NCI-H1694 (cell line): ENCODE measurements at regions not wholly inside any gene's neighbourhood (a gene's known extent, or its start where the extent isn't known, plus 50 kb on each side); places are given as distances from the start of the nearest gene placed in this dataset.

Experiments
- DNase-seq: peaks from one replicate; lab custom pipeline; 2025; lab: John Stamatoyannopoulos, UW

- no peak for DNase-seq
These were observed 147.5 kb downstream of the CRYBB2 start for GRCh38 chr22:25366876-25367466.

- DNase-seq, result no peak
These were observed 148.3 kb downstream of the CRYBB2 start for GRCh38 chr22:25367756-25368155.

- DNase-seq, result no peak
These were observed 148.8 kb downstream of the CRYBB2 start for GRCh38 chr22:25368271-25368670.

DNA sequence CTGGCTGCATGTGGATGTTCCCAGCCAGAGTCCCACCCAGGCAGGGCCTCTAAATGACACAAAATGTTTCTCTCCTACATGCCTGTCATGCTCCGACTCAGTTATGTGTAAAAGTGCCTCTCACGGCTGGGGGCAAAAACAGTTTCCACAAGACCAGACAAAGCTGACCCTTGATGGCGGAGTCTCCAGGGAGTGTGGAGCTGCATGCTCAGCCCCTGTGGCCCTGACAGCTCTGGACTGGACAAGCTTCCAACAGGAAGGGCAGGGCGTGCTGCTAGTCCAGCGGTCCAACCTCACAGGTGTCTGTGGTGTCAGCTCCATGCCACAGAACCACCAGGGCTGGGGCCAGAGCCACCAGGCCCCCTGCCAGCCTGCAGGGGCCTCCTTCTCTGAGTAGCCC is 149.6 kb downstream of the CRYBB2 start:
- no peak for DNase-seq

GRCh38 chr22:25370322-25370721 is 150.9 kb downstream of the CRYBB2 start:
- DNase-seq, result no peak

- no peak for DNase-seq
These were observed 152.7 kb downstream of the CRYBB2 start for GRCh38 chr22:25372000-25372595.

DNA sequence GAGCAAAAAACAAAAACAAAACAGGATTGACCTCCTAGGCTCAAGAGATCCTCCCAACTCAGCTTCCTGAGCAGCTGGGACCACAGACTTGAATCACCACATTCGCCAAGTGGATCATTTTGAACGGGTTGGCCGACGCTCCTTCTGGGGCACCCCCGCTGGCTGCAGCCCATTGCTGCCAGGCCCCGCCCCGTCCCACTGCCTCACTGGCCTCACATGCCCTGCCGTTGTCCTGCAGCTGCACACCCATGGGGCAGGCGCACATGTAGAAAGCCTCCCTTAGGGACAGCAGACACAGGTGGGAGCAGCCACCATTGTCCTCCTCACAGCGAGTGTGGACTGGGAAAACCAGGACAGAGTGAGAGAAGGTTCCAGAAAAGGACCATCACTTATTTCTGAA is 154.5 kb downstream of the CRYBB2 start:
- no peak for DNase-seq

GRCh38 chr22:25374869-25375268 is 155.4 kb downstream of the CRYBB2 start:
- no peak for DNase-seq

DNA sequence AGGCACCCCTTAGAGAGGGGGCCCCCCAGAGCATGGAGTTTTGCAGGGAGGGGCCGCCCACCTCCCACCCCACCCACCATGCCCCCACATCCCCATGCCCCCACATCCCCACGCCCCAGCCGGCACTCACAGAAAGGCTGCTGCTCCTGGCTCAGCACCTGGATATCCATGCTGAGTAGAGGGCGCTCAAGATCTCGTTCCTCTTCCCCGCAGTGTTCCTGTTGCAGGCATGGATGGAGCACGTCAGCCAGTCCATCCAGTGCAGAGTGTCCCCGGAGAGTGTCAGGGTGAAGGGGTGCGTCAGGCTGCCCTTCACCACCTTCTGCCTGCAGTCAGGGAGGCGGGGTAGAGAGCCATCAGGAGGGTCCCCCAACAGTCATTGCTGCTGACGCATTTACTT is 156.2 kb downstream of the CRYBB2 start:
- no peak for DNase-seq

DNA sequence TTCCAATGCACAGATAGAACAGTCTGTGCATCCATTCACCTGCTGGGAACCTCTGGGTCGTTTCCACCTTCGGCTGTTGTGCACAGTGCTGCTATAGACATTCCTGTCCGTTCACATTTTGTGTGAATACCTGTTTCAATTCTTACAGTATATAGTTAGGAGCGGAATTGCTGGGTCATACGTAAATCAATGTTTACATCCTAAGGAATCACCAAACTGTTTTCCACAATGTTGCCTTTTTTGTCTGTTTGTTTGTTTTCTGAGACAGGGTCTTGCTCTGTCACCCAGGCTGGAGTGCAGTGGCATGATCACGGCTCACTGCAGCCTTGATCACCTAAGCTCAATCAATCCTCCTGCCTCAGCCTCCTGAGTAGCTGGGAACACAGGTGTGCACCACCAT is 158.3 kb downstream of the CRYBB2 start:
- no peak for DNase-seq

DNA sequence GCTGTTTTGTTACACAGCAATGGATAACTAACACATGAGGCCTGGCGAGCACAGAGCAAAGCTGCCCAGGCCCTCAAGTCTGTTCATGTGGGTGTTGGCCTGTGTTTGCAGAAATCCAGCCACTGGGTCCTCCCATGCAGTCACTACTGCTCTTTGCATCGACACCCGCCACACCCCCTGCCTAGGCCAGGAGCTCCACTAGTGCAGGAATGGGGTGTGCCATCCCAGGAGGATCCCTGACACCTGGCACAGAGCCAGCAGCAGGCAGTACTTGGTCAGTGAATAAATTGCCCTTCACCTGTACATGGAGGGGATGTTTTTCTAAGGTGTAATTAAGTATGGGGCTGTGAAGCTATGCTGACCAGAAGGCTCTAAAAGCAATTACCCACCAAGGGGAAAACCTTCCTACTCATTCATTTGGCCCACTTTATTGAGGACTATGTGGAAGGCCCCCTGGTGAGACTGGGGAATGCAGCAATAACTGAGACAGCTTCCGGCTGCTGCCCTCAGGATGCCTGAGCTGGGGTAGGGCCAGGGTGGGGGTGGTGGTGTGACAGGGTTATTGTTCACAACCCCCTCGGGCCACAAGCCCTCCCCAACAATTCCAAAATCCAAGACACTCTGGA is 160.8 kb downstream of the CRYBB2 start:
- DNase-seq, result no peak

DNA sequence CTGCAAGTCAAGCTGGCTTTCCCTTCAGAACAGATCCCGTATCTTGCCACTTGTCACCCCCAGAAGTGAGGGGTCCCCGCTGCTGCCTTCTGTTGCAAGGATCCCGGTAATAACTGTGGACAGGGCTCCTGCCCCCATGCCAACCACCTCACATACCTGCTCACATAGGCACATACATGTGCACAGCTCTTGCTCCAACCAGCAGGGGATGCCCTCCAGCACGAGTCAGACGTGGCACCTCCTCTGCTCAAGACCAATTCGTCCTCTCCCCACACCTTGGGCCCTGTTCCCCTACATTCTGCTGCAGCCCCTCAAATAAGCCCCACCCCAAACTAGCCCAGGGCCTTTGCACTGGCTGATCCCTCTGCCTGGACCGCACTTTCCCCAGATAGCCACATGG is 163.3 kb downstream of the CRYBB2 start:
- DNase-seq, result no peak

DNA sequence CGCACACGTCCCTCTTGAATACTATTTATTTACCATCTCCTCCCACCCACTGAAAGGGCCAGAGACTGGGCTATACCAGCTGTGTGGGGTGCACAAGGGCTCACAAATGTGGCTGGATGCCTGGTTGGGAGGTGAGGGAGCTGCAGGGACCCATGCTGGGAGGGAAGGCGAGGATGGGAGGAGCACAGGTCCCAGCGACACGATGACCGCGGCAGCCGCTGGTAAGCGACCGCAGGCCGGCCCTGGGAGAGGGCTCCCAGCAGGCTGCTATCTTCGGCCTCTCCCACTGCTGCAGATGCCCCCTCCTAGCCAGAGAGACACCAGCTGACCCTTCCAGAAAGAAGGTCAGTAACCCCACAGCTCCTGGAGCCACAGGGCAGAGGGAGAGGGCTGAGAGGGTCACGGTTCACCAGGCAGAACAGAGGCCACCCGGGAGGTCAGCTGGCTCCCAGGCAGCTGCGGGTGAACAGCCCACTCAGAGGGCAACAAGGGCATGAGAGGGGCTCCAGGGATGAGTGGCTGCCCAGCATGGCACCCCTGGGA is 163.9 kb downstream of the CRYBB2 start:
- no peak for DNase-seq

DNA sequence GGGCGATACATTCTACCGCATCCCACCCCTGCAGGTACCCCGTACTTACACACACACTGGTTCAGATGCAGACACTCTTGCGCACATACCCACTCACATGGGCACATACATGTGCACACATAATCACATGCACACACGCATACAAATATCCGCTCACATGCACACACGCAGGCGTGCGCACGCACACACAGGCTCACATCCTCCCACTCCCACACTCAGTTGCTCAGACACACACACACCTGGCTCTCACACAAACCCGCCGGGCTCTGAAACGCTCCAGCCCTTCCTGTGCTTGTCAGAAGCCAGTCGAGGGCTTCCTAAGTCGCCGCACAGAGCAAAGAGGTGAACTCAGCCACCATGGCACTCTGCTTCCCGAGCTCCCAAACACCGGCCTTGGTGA is 164.5 kb downstream of the CRYBB2 start:
- DNase-seq, result no peak

- no peak for DNase-seq
These were observed 167.1 kb downstream of the CRYBB2 start for GRCh38 chr22:25386538-25386884.

DNA sequence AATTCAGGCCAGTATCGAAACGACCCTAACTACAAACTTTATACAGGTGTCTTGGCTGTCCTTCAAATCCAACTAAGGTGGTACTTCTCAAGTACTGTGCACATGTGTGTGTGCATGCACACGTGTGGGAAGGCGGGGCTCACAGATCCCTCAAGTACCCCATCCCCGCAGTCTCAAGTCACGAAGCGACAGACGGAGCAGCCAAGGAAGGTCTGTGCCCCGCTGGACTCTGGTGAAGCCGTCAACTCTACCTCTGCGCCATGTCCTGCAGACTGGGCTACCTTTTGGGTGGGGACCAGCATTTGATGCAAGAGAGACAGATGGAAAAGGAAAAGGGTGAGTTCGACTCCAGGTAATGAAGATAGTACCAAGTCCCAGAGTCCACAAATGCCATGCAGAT is 169.0 kb downstream of the CRYBB2 start:
- DNase-seq, result no peak

- DNase-seq, result no peak
These were observed 169.6 kb downstream of the CRYBB2 start for GRCh38 chr22:25388866-25389540.

DNA sequence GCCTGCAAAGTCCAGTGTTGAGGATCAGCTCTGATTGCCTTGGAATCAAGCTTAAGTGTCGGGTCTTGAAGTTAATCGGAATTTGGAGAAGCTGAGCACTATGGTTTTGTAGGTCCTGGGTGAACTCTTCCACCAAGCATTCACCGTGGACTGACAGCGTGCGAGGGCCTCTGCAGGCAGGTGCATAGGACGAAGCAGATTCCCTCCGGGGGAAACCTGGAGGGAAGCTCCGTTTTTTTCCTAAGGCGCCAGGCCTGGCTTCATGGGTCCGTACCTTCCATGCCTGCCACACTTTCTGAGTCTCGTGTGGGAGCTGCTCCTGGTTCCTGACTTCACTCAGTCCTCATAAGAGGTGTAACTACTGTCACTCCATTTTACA is 170.1 kb downstream of the CRYBB2 start:
- DNase-seq, result no peak

- no peak for DNase-seq
These were observed 171.1 kb downstream of the CRYBB2 start for GRCh38 chr22:25390297-25391240.

DNA sequence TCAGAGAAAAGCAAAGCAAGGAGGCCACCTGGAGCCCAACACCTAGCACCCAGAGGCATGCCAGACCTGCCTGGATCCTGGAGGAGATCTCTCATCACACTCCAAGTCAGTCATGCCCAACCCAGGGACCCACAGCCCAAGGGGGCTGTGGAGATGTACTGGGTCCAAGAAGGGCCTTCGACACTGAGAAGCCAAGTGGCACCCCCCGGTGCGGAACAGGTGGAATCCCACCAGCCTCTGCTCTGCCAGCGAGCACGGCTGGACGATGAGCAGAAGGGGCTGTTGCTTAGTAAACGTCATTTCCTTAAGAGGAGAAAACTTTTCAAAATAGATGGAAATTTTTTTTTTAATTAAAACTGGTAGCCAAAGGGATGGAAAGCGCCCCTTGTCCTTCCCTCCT is 171.9 kb upstream of the GRK3 start:
- DNase-seq, result no peak

GRCh38 chr22:25393121-25393805 is 171.2 kb upstream of the GRK3 start:
- no peak for DNase-seq
